Body of pancreas (tissue), 4 donors: ENCODE measurements at regions not wholly inside any gene's neighbourhood (a gene's known extent, or its start where the extent isn't known, plus 50 kb on each side); places are given as distances from the start of the nearest gene placed in this dataset.

Source experiments
- ATAC-seq: fragments of 150-250 bp; one replicate; pipeline ENCODE4 v1.9.1; 2016
- DNase-seq, 4 donors: peaks; one replicate each; pipeline ENCODE4 v3.0.0-alpha.2; 2019
- H3K27ac ChIP-seq, 4 donors: fragments of 200-600 bp; sonication (generic); 1 replicate in 3 of 4; 2 replicates in 1 of 4; pipeline versions ENCODE4 v1.5.1 to v1.6.1; 2016 to 2019; ENCODE audit warnings: mild to moderate bottlenecking in 1 of 4, mixed read lengths in 1 of 4, moderate library complexity in 1 of 4
- H3K27me3 ChIP-seq, 2 donors: fragments of 200-600 bp; sonication (generic); one replicate each; pipeline ENCODE4 v1.6.0; 2016; ENCODE audit warnings: mild to moderate bottlenecking in 1 of 2
- H3K36me3 ChIP-seq, 2 donors: fragments of 200-600 bp; sonication (generic); replicated peaks in 1 of 2; 2 replicates each; pipeline ENCODE4 v1.5.1; 2016; ENCODE audit warnings: low read depth in 2 of 2; ENCODE audit not compliant: insufficient read depth in 1 of 2
- H3K4me1 ChIP-seq: fragments of 200-600 bp; sonication (generic); one replicate; pipeline ENCODE4 v1.6.0; 2016
- H3K4me3 ChIP-seq, 2 donors: fragments of 200-600 bp; sonication (generic); 1 replicate in 1 of 2; 2 replicates in 1 of 2; pipeline ENCODE4 v1.5.1; 2016 to 2019
- H3K9me3 ChIP-seq, 3 donors: fragments of 200-600 bp; sonication (generic); 1 replicate in 2 of 3; 2 replicates in 1 of 3; pipeline ENCODE4 v1.5.1; 2016
- CTCF ChIP-seq, 7 experiments: fragments of 450-650 bp in 4 of 7; fragments of 200-600 bp in 3 of 7; sonication (generic) in 3 of 7; IDR thresholded peaks; one replicate each; pipeline ENCODE4 v1.5.1; 2016 to 2019; ENCODE audit warnings: antibody characterized with exemption in 7 of 7
- POLR2A ChIP-seq, 3 donors: fragments of 450-650 bp; IDR thresholded peaks; one replicate each; pipeline ENCODE4 v1.6.1; 2016; ENCODE audit warnings: antibody characterized with exemption in 3 of 3, mild to moderate bottlenecking in 2 of 3
- WGBS, 2 donors: methylation state at CpG; one replicate each; pipeline ENCODE4 v1.1.5; 2017; 5-methylcytosine and 5-hydroxymethylcytosine counted together
- intact Hi-C: fragments of 100-400 bp; cut with DNase I; formaldehyde crosslinking; loops from one replicate; pipeline ENCODE4 v1.15.1; 2023

GRCh38 chr6:62446647-62447316 is 160.8 kb upstream of the KHDRBS2 start:
- Histone ChIP-seq H3K36me3 (no peaks in the 10 kb centered on the region), H3K4me3 (no peak overlapping the region), H3K27me3 (no peaks in the 10 kb centered on the region), H3K4me1 (no peaks in the 10 kb centered on the region), H3K9me3 (no peaks in the 10 kb centered on the region), H3K27ac (no peak overlapping the region)
- TF ChIP-seq POLR2A (IDR thresholded peaks at IDR 0.05): no peak
- TF ChIP-seq CTCF (IDR thresholded peaks at IDR 0.05): no peak
- ATAC-seq (no peak), DNase-seq (no peak)
- intact Hi-C loops: no loop called here
- WGBS, 2 donors: 46 to 59% methylated on average over 2 of the region's 2 CpGs

- Histone ChIP-seq H3K27me3 (no peaks in the 10 kb centered on the region), H3K36me3 (no peaks in the 10 kb centered on the region), H3K4me1 (no peaks in the 10 kb centered on the region), H3K27ac (no peak overlapping the region), H3K9me3 (no peaks in the 10 kb centered on the region), H3K4me3 (no peak overlapping the region)
- no peak for TF ChIP-seq CTCF (IDR thresholded peaks at IDR 0.05)
- no peak for TF ChIP-seq POLR2A (IDR thresholded peaks at IDR 0.05)
- DNase-seq: no peak
- intact Hi-C loops: no loop called here
- WGBS, 2 donors: 71 to 90% methylated on average over 9 of the region's 9 CpGs
- ATAC-seq: no peak
Measured at GRCh38 chr6:62445521-62445920, 159.5 kb upstream of the KHDRBS2 start.

DNA sequence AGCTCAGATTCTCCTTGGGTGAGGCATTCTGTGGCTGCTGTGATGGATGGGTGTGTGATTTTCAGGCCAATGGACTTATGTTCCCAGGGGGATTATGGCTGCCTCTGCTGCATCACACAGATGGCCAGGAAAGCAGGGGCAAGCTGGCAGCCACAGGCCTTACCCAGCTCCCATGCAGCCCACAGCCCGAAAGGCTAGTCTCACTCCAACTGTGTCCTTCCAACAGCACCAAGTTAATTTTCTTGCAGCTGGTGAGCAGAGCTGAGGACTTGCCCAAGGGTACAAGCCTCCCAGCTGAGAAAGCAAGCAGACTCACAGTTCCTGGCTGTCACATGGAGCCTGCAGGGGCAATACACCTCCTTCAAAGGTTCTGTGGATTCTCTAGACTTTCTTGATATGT is 155.2 kb upstream of the KHDRBS2 start:
- ATAC-seq (no peak), DNase-seq (no peak)
- H3K36me3 ChIP-seq: no peaks in the 10 kb centered on the region
- no peak overlapping the region for H3K4me3 ChIP-seq
- intact Hi-C loops: no loop called here
- H3K9me3 ChIP-seq: no peaks in the 10 kb centered on the region
- no peak for TF ChIP-seq CTCF (IDR thresholded peaks at IDR 0.05)
- no peak for TF ChIP-seq POLR2A (IDR thresholded peaks at IDR 0.05)
- H3K27me3 ChIP-seq: no peaks in the 10 kb centered on the region
- H3K27ac ChIP-seq: no peak overlapping the region
- 33 to 67% methylated on average over 1 of the region's 1 CpG for WGBS, 2 donors
- no peaks in the 10 kb centered on the region for H3K4me1 ChIP-seq

GRCh38 chr6:62429781-62430180 is 143.8 kb upstream of the KHDRBS2 start:
- no peaks in the 10 kb centered on the region for H3K4me1 ChIP-seq
- no peak for DNase-seq
- intact Hi-C loops: no loop called here
- ATAC-seq: no peak
- no peak overlapping the region for H3K27ac ChIP-seq
- no peaks in the 10 kb centered on the region for H3K36me3 ChIP-seq
- H3K4me3 ChIP-seq: no peak overlapping the region
- no peaks in the 10 kb centered on the region for H3K9me3 ChIP-seq
- TF ChIP-seq POLR2A (IDR thresholded peaks at IDR 0.05): no peak
- TF ChIP-seq CTCF (IDR thresholded peaks at IDR 0.05): no peak
- 66 to 82% methylated on average over 5 of the region's 5 CpGs for WGBS, 2 donors
- H3K27me3 ChIP-seq: no peaks in the 10 kb centered on the region
